CD8-positive, alpha-beta memory T cell (primary cell): ENCODE measurements at regions not wholly inside any gene's neighbourhood (a gene's known extent, or its start where the extent isn't known, plus 50 kb on each side); places are given as distances from the start of the nearest gene placed in this dataset.

Experiments
- CTCF ChIA-PET: fragments of 350-600 bp; sonication (Branson Sonifier 250); formaldehyde crosslinking; loops from one replicate; lab custom pipeline; 2021; ENCODE audit warnings: antibody characterized with exemption; lab: Charles Lee
- POLR2A ChIA-PET: fragments of 350-600 bp; sonication (Branson Sonifier 250); formaldehyde crosslinking; loops from one replicate; lab custom pipeline; 2021; ENCODE audit warnings: antibody characterized with exemption; lab: Charles Lee
- DNase-seq, 5 donors: peaks; one replicate each; pipeline versions ENCODE4 v3.0.0 to v3.0.0-alpha.2; 2020 to 2022; ENCODE audit warnings: mixed read lengths in 1 of 5
- H3K27ac ChIP-seq: one replicate; pipeline ENCODE4 v1.7.0; 2013; ENCODE audit warnings: low read depth, mild to moderate bottlenecking, low read length, moderate library complexity
- H3K27me3 ChIP-seq: 2 replicates; pipeline ENCODE4 v1.7.0; 2013; ENCODE audit warnings: low read length, mild to moderate bottlenecking; ENCODE audit not compliant: insufficient read depth, poor library complexity, severe bottlenecking
- H3K36me3 ChIP-seq: 2 replicates; pipeline ENCODE4 v1.7.0; 2013; ENCODE audit warnings: mild to moderate bottlenecking, low read length, moderate library complexity; ENCODE audit not compliant: insufficient read depth
- H3K4me1 ChIP-seq: 2 replicates; pipeline ENCODE4 v1.7.0; 2013; ENCODE audit warnings: mild to moderate bottlenecking, low read length, moderate library complexity; ENCODE audit not compliant: insufficient read depth
- H3K4me3 ChIP-seq: 2 replicates; pipeline ENCODE4 v1.7.0; 2013; ENCODE audit warnings: mild to moderate bottlenecking, low read length
- H3K9me3 ChIP-seq: 2 replicates; pipeline ENCODE4 v1.7.0; 2013; ENCODE audit warnings: mild to moderate bottlenecking, low read length
- H3K27ac Mint-ChIP-seq, 8 donors: one replicate each; pipeline ENCODE4 v1.8.0; 2020 to 2021; ENCODE audit warnings: mixed read lengths in 8 of 8, mild to moderate bottlenecking in 6 of 8, inconsistent platforms in 3 of 8, moderate library complexity in 3 of 8
- H3K27me3 Mint-ChIP-seq, 2 donors: one replicate each; pipeline ENCODE4 v1.8.0; 2020 to 2021; ENCODE audit warnings: mixed read lengths in 2 of 2, mild to moderate bottlenecking in 1 of 2, moderate library complexity in 1 of 2
- H3K36me3 Mint-ChIP-seq, 3 donors: one replicate each; pipeline ENCODE4 v1.8.0; 2020 to 2021; ENCODE audit warnings: mixed read lengths in 3 of 3, inconsistent platforms in 1 of 3, mild to moderate bottlenecking in 1 of 3
- H3K4me1 Mint-ChIP-seq, 3 donors: one replicate each; pipeline ENCODE4 v1.8.0; 2020 to 2021; ENCODE audit warnings: mixed read lengths in 3 of 3, inconsistent platforms in 1 of 3, mild to moderate bottlenecking in 1 of 3
- H3K4me3 Mint-ChIP-seq, 7 donors: one replicate each; pipeline ENCODE4 v1.8.0; 2020 to 2021; ENCODE audit warnings: mixed read lengths in 7 of 7, mild to moderate bottlenecking in 6 of 7, moderate library complexity in 4 of 7, inconsistent platforms in 2 of 7
- H3K9me3 Mint-ChIP-seq, 5 donors: one replicate each; pipeline ENCODE4 v1.8.0; 2020 to 2022; ENCODE audit warnings: mixed read lengths in 5 of 5, mild to moderate bottlenecking in 3 of 5, moderate library complexity in 2 of 5, inconsistent platforms in 1 of 5

GRCh38 chr16:72311426-72311825 is 139.5 kb upstream of the PMFBP1 start:
- H3K4me3 ChIP-seq = no peak overlapping the region
- no peak overlapping the region for H3K27ac ChIP-seq
- no peaks in the 10 kb centered on the region for H3K9me3 ChIP-seq
- Mint-ChIP-seq H3K27me3 (no peaks in the 10 kb centered on the region), H3K36me3 (peaks cover 0 to 3% (median 0%) of the 10 kb centered on the region in 3 donors), H3K4me3 (no peak overlapping the region), H3K27ac (no peak overlapping the region), H3K4me1 (no peaks in the 10 kb centered on the region), H3K9me3 (peaks cover 2 to 17% (median 9%) of the 10 kb centered on the region in 5 donors)
- no peaks in the 10 kb centered on the region for H3K36me3 ChIP-seq
- no peaks in the 10 kb centered on the region for H3K27me3 ChIP-seq
- ChIA-PET CTCF (no interaction called here), POLR2A (no interaction called here)
- no peaks in the 10 kb centered on the region for H3K4me1 ChIP-seq
- DNase-seq = no peak

DNA sequence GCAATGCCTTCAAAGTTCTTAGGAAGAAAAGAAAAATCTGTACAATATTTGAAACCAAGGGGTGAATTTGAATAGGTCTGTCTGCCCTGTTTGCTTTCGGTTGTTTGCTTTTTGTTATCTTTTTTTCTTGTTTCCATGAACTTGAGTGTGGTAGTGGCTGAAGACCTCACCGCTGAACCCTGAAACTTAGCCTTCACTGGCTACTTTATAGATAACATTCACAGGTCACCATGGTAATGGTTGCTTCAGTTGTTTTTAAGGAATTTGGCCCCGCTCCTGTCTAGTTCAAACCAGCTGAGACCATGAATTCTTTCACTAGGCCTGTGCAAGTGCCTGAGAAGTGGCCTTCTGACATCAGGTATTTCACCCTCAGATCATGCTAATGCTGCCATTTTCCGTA is 137.0 kb upstream of the PMFBP1 start:
- Mint-ChIP-seq H3K9me3 (peaks cover 2 to 25% (median 14%) of the 10 kb centered on the region in 5 donors), H3K4me3 (no peak overlapping the region), H3K4me1 (no peaks in the 10 kb centered on the region), H3K27ac (no peak overlapping the region), H3K27me3 (no peaks in the 10 kb centered on the region), H3K36me3 (peaks cover 0 to 3% (median 0%) of the 10 kb centered on the region in 3 donors)
- no peak overlapping the region for H3K4me3 ChIP-seq
- H3K9me3 ChIP-seq = no peaks in the 10 kb centered on the region
- H3K27me3 ChIP-seq = no peaks in the 10 kb centered on the region
- ChIA-PET CTCF (no interaction called here), POLR2A (no interaction called here)
- H3K27ac ChIP-seq = no peak overlapping the region
- no peak for DNase-seq
- no peaks in the 10 kb centered on the region for H3K36me3 ChIP-seq
- H3K4me1 ChIP-seq = no peaks in the 10 kb centered on the region

- H3K4me1 ChIP-seq = no peaks in the 10 kb centered on the region
- Mint-ChIP-seq H3K4me3 (no peak overlapping the region), H3K4me1 (no peaks in the 10 kb centered on the region), H3K9me3 (peaks cover 2 to 25% (median 14%) of the 10 kb centered on the region in 5 donors), H3K27ac (no peak overlapping the region), H3K27me3 (no peaks in the 10 kb centered on the region), H3K36me3 (peaks cover 0 to 3% (median 0%) of the 10 kb centered on the region in 3 donors)
- H3K27me3 ChIP-seq = no peaks in the 10 kb centered on the region
- H3K9me3 ChIP-seq = no peaks in the 10 kb centered on the region
- no peak overlapping the region for H3K4me3 ChIP-seq
- no peaks in the 10 kb centered on the region for H3K36me3 ChIP-seq
- DNase-seq = no peak
- no peak overlapping the region for H3K27ac ChIP-seq
- ChIA-PET POLR2A (no interaction called here), CTCF (no interaction called here)
These were observed 136.4 kb upstream of the PMFBP1 start for GRCh38 chr16:72308396-72308795.

DNA sequence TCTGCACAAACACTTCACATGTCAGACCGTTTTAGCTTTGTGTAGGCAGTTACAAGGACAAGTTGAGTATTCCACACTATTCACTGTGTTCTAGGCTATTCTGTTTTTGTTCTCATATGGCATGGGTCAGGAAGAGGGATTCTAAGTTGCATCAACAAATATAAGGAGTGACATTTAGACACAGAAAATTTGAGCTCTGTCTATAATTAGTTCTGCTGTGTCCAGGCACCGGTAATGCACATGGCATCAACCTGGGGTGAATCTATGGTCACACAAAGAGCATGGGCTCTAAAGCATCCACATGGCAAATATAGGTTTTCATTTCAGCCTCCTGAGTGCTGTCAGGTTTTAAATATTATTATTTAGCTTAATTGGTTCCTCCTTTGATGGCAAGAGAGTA is 130.4 kb upstream of the PMFBP1 start:
- H3K9me3 Mint-ChIP-seq = peaks cover 0 to 12% (median 5%) of the 10 kb centered on the region in 5 donors
- no peak overlapping the region for H3K27ac Mint-ChIP-seq
- no peak for DNase-seq
- no peaks in the 10 kb centered on the region for H3K27me3 ChIP-seq
- peaks cover 0 to 1% of the 10 kb centered on the region in 2 donors for H3K27me3 Mint-ChIP-seq
- H3K4me3 Mint-ChIP-seq = no peak overlapping the region
- no peaks in the 10 kb centered on the region for H3K9me3 ChIP-seq
- CTCF ChIA-PET = no interaction called here
- no peaks in the 10 kb centered on the region for H3K4me1 Mint-ChIP-seq
- H3K4me1 ChIP-seq = no peaks in the 10 kb centered on the region
- peaks cover 0 to 7% (median 0%) of the 10 kb centered on the region in 3 donors for H3K36me3 Mint-ChIP-seq
- no peak overlapping the region for H3K4me3 ChIP-seq
- no peaks in the 10 kb centered on the region for H3K36me3 ChIP-seq
- POLR2A ChIA-PET = no interaction called here
- H3K27ac ChIP-seq = no peak overlapping the region

- no peaks in the 10 kb centered on the region for H3K4me1 ChIP-seq
- CTCF ChIA-PET = no interaction called here
- no peak overlapping the region for H3K27ac Mint-ChIP-seq
These were observed 129.7 kb upstream of the PMFBP1 start for GRCh38 chr16:72301523-72302236.

DNA sequence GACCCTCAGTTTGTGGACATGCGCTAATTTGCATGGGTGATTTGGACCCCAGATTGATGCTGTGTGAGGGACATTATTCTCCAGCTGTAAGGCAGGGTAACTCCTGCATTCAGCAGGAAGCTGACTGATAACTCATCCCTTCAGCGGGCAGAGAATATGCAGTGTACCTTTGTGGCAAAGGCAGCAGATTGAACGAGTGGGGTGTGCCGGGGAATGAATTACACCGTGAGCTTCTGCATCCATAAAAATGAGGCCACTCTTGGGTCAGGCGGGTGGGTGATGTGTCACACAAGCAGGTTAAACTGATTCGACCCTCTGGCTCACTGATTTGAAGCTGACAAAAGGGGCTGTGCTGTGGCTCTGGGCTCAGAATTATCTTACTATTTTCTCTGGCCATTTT is 128.9 kb upstream of the PMFBP1 start:
- no peak overlapping the region for H3K27ac ChIP-seq
- ChIA-PET POLR2A (no interaction called here), CTCF (no interaction called here)
- H3K27me3 ChIP-seq = no peaks in the 10 kb centered on the region
- H3K4me1 ChIP-seq = no peaks in the 10 kb centered on the region
- Mint-ChIP-seq H3K4me3 (no peak overlapping the region), H3K36me3 (peaks cover 0 to 7% (median 0%) of the 10 kb centered on the region in 3 donors), H3K27ac (no peak overlapping the region), H3K27me3 (peaks cover 0 to 1% of the 10 kb centered on the region in 2 donors), H3K9me3 (peaks cover 0 to 5% (median 4%) of the 10 kb centered on the region in 5 donors), H3K4me1 (no peaks in the 10 kb centered on the region)
- no peaks in the 10 kb centered on the region for H3K36me3 ChIP-seq
- H3K4me3 ChIP-seq = no peak overlapping the region
- H3K9me3 ChIP-seq = no peaks in the 10 kb centered on the region
- no peak for DNase-seq

More at GRCh38 chr16:72301523-72302236, 129.7 kb upstream of the PMFBP1 start:
- Histone ChIP-seq H3K4me3 (no peak overlapping the region), H3K27ac (no peak overlapping the region), H3K9me3 (no peaks in the 10 kb centered on the region), H3K27me3 (no peaks in the 10 kb centered on the region), H3K36me3 (no peaks in the 10 kb centered on the region)
- H3K36me3 Mint-ChIP-seq = peaks cover 0 to 7% (median 0%) of the 10 kb centered on the region in 3 donors
- H3K9me3 Mint-ChIP-seq = peaks cover 0 to 9% (median 5%) of the 10 kb centered on the region in 5 donors
- no peak overlapping the region for H3K4me3 Mint-ChIP-seq
- POLR2A ChIA-PET = no interaction called here
- no peak for DNase-seq
- H3K4me1 Mint-ChIP-seq = no peaks in the 10 kb centered on the region
- peaks cover 0 to 1% of the 10 kb centered on the region in 2 donors for H3K27me3 Mint-ChIP-seq

- CTCF ChIA-PET = no interaction called here
- H3K36me3 ChIP-seq = no peaks in the 10 kb centered on the region
- no peak for DNase-seq
- no peak overlapping the region for H3K4me3 ChIP-seq
- H3K27me3 ChIP-seq = no peaks in the 10 kb centered on the region
- peaks cover 0 to 1% of the 10 kb centered on the region in 2 donors for H3K27me3 Mint-ChIP-seq
- H3K9me3 Mint-ChIP-seq = peaks cover 0 to 3% (median 3%) of the 10 kb centered on the region in 5 donors
- H3K4me1 ChIP-seq = no peaks in the 10 kb centered on the region
- H3K9me3 ChIP-seq = no peaks in the 10 kb centered on the region
- POLR2A ChIA-PET = no interaction called here
- no peak overlapping the region for H3K4me3 Mint-ChIP-seq
- H3K27ac ChIP-seq = no peak overlapping the region
- H3K4me1 Mint-ChIP-seq = no peaks in the 10 kb centered on the region
- peaks cover 0 to 7% (median 0%) of the 10 kb centered on the region in 3 donors for H3K36me3 Mint-ChIP-seq
- H3K27ac Mint-ChIP-seq = no peak overlapping the region
These were observed 127.8 kb upstream of the PMFBP1 start for GRCh38 chr16:72299684-72300243.

GRCh38 chr16:72298961-72299360 is 127.0 kb upstream of the PMFBP1 start:
- H3K4me3 ChIP-seq = no peak overlapping the region
- ChIA-PET CTCF (no interaction called here), POLR2A (no interaction called here)
- no peak for DNase-seq
- Mint-ChIP-seq H3K4me1 (no peaks in the 10 kb centered on the region), H3K4me3 (no peak overlapping the region), H3K9me3 (no peaks in the 10 kb centered on the region), H3K27ac (no peak overlapping the region), H3K36me3 (peaks cover 0 to 4% (median 0%) of the 10 kb centered on the region in 3 donors), H3K27me3 (peaks cover 0 to 1% of the 10 kb centered on the region in 2 donors)
- H3K4me1 ChIP-seq = no peaks in the 10 kb centered on the region
- H3K9me3 ChIP-seq = no peaks in the 10 kb centered on the region
- no peaks in the 10 kb centered on the region for H3K27me3 ChIP-seq
- no peak overlapping the region for H3K27ac ChIP-seq
- no peaks in the 10 kb centered on the region for H3K36me3 ChIP-seq
